Fibroblast of skin of abdomen (primary cell): ENCODE measurements at regions not wholly inside any gene's neighbourhood (a gene's known extent, or its start where the extent isn't known, plus 50 kb on each side); places are given as distances from the start of the nearest gene placed in this dataset.

Experiments used
- DNase-seq: peaks from one replicate; pipeline ENCODE4 v3.0.0-alpha.2; 2013

DNA sequence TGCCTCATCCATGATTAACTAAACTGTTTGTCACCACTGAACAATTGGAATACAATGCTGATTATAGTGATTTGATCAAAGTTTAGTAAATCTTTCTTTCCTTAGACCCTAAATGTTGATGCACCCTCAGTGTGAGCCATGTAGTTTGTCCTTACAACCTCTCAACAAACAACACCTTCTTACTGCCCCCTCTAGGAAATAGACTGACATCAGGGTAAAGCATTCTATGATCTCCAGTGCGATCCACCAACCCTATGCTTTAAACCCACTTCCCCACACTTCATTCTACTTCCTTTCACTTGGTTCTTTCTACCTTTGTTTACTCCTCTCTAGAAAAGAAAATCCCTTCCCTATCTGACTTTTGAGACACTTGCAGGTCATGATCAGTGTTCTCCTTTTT is 1842.5 kb upstream of the PRR20A start:
- DNase-seq, result no peak

DNA sequence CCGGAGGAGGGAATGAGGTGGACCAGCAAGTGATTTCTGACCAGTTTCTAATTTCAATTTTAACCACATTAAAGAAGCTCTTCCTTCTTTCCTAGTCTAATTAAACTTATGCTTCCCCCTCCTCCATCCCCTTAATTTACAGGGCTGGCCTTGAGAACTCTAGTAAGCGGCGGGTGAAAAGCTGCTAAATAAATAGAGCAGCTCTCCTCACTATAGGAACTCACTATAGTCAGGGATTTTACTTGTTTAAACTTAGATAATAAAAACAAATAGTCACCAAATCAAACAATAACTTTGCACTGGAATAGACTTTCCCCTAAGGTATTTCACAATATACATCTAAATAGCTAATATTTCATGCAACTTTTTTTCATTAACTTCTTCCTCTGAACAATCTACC is 1838.2 kb upstream of the PRR20A start:
- no peak for DNase-seq

DNA sequence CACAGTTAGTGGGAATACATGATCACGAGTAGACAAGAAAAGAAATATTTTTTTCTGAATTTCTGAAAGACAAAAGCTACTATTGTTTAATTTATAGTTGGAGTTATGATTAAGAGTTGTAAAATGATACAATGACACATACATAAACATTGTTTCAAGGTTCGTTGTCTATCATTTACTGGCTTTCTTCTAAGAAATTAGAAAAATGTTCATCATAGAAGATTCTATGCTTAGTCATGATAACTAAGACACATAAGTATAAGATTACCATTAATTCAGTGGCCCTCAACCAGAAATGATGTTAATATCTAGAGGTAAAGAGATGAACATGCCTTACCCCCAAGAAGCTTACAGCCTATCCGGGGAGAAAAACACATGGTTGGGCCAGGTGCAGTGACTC is 1832.8 kb upstream of the PRR20A start:
- DNase-seq, result no peak

DNA sequence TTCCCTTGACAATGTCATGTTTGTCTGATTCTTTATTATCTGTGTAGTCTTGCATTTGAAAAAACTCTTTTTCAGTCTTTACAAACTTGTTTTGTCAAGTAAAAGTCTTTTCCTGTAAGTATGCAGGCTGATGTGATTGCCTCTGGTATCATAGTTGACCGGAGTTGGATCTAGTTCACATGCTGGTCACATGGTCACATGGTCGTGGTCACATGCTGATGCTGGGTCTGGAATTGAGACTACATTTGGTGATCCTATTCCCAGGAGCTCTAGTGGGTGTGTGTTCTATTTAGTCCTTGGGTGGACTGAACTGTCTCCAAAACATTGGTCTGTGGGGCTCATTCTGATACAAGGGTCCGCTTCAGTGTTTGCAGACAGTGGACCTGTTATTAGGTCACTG is 1798.8 kb upstream of the PRR20A start:
- no peak for DNase-seq

DNA sequence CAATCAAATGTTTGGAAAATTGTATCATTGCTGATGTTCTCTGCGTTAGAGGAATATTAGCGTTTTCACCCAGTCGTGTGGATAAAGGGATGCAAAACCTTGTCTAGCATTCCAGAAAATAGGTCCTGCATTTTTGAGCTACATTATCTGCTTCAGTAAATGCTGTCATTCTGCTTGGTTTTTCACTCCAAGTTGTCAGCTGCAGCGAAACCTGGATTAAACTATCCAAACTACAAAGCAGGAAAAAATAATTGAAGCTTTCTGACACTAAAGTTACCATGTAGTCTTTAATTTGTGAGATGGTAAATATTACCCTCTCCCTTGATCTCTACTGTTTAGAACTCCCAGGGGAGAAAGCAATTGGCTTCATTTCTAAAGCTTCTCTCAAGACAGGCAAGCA is 1795.5 kb upstream of the PRR20A start:
- no peak for DNase-seq

DNA sequence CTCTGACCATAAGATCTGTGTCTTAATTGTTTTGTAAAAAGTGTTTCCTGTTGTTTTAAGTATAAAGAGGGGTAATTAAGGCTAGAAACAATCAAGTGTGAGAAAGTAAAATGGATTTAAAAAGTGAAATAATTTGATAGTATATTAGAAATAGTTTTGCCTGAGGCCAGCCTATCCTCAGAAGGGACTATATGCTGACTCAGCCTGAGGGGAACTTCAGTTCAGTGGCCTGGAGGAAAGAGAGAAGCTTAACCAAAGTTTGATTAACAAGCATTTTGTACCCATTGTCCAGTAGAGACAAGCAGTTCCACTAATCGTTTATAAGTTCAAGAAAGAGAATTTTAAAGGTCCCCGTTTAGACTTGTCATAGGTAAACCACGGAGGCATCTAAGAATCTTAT is 1793.2 kb upstream of the PRR20A start:
- no peak for DNase-seq

DNA sequence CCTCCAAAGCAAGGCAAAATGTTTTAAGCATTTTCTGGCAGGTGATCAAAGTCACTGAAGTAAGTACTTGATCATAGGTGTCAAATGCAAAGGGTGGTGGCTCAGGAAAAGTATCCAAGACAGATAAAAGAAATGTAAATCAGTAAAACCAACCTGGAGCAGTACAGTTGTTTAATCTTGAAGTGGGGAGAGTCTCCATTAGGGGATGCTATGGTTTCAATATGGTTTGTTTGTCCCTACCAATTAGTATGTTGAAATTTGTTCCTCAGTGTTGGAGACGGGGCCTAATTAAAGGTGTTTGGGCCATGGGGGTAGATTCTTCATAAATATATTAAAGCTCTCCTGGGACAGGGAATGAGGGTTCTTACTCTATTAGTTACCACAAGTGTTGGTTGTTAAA is 1781.7 kb upstream of the PRR20A start:
- DNase-seq, result no peak

DNA sequence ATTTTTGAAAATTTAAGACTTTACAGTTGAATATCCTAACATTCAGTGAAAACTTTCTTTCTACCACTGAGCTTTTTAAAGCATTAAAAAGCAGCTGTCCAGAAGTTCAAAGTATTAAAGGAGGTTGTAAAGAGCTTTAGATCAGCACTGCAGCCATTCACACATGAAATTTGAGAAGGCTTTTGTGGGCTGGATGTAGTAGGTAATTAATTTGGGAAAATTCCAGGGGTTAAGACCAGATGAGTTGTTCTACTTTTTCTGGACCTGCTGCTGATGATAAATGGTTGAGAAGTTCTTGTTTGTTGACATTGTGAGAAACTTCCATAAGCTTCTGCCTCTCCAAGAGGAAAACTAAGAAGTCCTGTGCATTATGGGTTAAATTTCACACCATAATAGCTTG is 1779.6 kb upstream of the PRR20A start:
- DNase-seq, result no peak

DNA sequence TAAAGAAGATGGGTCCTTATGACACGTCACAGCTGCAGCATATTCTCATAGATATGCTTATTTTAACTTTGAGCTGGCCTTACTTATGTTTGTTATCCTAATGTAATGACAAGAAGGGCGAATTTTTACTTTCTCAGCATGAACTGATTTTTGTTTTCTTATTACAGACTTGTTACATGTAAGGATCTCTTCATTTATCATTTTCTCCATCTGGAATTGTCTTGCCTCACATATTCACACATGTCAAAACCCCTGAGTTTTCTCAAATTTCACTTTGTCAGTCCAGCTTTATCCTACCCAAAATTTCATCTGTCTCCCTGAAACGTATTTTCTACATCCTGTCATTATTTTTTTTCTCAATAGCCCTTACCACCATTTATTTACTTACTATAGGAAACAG is 1774.0 kb upstream of the PRR20A start:
- DNase-seq, result no peak

DNA sequence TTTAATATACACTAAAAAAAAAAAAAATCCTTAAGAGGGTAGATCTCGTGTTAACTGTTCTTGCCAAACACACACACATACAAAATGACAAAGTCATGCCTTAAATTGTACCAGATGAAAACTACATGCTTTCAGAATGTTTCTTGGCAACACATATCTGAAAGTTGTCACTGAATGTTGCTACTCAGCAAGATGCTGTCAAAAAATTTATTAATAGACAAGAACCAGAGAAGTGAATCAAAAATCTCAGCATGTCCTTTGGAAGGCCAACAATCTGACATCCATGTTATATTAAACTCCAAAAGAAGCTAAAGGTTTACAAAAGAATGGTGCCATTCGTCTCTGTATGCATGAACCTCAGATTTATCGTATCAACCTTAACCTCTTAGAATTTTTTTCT is 1746.2 kb upstream of the PRR20A start:
- DNase-seq, result no peak

DNA sequence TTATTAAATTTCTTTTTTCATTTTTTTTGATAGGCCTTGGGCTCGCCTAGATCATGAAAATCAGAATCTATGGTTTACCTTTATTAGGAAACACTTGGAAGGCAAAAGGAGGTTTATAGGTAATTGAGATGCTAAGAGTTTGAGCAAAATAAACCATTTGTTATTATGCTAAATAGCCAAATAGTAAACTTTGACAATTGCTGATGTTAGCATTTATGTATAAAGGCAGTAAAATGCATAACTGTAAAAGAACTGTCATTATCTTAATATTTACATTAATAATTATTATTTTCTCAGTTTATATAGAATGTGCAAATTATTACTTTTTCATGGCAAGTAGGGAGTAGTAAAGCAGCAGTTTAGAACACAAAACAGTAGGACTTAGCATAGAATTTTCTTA is 1737.8 kb upstream of the PRR20A start:
- DNase-seq, result no peak

DNA sequence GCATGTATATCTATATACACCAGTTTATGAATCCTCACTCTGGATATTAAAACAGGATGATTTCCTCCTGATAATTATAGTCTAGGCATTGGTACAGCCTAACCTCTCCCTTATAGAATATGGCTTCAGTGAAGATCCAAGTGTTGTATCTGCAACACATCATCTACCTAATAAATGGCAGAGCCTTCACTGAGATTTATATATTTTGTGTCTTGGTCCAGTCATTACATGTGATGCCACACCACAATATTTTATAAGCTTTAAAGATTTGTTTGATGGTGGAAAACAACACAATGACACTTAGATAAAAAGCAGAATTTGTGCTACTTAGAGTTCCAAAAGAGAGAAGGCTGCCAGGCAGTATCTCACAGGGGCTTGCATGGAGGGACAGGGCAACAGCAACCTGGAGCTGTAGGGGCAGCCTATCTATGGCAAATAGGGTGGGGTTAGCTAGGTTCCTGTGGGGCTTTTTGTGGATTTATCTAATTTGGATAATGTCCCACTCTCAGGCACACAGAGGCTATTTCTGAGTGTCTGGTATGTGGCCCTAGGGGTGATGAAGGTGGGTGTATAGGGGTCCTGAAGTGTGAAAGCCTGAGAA is 1736.7 kb upstream of the PRR20A start:
- DNase-seq, result no peak

DNA sequence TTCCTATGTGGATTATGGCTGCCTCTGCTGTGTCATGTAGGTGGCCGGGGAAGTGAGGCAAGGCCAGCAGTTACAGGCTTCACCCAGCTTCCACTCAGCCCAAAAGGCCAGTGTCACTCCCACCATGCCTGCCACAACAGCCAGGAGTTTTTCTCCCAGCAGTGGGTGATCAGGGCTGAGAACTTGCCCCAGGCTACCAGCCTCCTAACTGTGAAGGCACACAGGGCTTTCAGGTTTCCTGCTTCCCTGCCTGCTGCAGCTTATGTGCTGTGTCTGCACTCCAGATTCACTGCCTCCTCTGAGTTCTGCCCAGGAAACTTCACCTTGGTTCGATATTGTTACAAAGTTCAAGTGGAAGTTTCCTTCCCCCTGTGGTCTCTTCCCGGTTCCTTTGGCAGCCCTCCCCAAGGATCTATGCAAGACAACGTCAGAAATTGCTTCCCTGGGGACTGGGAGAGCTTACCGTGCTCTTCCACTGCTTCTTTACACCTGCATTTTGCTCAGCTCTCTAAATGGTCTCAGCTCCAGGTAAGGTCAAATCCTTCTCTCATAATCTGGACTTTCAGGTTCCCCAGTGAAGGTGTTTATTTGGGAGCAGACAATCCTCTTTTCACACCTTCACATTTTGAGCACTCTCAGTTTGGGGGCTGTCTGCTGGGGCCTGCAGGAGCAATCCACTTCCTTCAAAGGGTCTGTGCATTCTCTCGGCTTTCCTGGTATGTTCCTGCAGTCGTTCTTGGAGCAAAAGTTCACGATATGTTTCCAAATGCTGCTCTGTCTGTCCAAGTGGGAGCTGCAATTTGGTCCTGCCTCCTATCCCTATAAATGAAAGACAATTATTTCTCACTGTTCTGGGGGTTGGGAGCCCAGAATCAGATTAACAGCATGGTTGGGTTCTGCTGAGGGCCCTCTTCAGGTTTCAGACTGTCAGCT is 1730.1 kb upstream of the PRR20A start:
- DNase-seq, result no peak

DNA sequence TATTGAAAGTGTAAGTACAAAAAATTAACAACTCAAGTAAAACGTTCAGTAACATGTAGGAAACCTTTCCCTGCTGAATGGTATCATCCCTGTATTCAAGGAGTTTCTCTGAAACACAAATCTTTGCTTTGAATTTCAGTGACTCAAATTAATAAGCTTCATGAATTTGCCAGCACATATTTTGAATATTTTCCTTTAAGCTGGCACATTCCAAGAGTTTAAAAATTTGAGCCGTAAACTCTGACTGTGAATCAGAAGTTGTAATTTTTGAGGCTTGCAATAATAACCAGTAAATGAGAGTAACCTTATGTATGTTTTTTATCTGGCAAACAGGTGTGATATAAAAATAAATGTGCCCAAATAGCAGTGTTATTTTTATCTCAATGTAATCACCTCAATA is 1722.6 kb upstream of the PRR20A start:
- no peak for DNase-seq

DNA sequence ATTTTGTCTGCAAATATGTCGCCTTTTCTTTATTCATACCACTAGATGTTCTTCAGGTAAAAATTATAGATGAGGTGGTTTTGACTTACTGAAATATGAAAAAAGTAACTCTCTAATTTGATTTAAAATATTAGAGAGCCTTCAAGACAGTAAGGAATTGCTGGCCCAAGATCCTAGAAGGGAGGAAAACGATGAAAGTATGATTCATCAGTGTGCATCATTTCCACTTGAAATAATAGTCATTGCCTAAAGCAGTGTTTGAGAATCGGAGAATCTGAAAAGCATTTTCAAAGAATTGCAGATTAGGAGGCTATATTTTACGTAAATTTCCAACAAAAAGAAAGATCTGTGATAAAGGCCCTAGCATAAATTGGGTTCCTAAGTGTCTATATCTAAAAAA is 1707.9 kb upstream of the PRR20A start:
- DNase-seq, result no peak

DNA sequence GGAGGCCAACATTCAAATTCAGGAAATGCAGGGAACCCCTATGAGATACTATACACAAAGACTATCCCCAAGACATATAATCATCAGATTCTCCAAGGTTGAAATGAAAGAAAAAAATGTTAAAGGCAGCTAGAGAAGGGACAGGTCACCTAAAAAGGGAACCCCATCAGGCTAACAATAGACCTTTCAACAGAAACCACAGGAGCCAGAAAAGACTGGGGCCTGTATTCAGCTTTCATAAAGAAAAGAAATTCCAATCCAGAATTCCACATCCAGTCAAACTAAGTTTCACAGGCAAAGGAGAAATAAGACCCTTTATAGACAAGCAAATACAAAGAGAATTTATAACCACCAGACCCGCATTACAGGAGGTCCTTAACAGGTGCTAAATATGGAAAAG is 1703.6 kb upstream of the PRR20A start:
- DNase-seq, result no peak

DNA sequence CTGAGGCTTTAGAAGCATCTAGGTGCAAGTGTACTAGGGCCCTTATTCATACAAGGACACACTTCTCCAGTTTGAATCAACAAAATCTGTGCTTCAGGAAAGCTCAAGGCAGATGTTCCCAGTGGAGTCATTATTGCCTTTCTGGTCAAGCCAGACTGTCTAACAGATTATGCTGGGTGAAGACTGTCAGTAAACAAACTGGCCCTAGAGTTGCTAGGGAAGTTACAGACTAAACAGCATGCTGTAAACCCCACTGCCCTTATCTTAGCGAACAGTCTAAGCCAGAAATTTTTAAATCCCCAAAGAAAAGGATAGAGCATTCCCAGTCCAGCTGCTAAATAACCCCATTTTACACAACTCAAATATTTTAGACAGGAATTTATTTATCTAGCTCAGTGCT is 1701.3 kb upstream of the PRR20A start:
- no peak for DNase-seq

DNA sequence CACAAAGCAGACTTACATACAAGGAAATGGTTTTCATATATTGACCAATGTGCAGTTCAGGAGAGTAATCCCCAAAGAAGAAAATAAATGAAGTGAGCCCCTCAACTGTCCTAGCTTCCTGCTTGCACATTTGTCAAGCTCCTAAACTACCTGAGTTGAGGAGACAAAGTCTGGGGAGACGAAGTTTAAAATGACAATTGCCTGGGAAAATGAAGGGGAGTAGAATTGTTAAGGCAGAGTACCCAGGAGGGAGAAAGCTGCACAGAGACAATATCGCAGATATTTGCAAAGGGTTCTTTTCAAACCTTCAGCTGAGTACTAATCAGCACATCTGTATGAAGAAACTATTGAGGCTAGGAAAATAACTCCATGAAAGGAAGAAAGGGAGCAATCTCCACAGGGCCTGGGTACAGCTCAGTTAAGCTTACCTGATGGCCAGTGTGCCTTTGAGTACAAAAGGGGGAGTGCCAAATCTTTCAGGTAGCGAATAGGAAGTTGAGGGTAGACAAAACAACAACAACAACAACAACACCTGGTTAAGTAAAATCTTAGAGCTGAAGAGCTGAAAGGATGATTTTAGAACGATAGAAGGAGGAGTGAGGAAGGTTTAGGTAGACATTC is 1700.1 kb upstream of the PRR20A start:
- no peak for DNase-seq

DNA sequence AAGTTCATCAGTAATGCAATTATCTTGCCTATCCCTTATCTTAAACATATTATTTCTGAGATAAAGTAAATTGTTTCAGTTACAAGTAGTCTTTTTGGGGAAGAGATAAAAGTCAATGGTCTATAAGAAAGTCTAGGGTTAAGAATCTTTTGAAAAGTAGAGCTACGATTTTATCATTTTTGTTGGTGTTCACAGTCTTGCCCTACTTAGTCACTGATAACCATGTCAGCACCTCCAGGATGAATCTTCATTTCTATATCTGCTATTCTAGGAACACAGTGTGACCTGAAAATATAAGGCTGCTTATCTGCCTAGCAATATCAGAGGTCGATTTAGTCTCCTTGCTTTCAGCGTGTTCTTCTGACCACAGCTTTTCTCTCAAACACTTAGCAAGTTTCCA is 1676.5 kb upstream of the PRR20A start:
- no peak for DNase-seq

DNA sequence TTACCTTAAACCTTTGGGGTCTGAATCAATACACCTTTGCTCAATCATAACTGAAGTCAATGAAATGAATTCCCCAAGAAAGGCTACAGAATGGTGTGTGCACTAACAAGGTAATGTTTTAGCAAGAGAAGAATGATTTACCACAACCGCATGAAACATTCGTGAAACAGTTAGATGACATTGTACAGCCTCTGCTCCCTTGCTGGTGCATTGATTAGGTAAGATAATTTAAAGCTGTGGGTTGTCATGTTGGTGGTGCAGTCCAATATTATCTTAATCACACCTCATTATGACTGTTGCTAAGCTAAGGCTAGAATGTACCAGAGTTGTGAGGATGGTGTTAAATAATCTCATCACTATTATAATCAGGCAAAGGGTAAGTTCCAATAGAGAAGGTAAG is 1673.2 kb upstream of the PRR20A start:
- no peak for DNase-seq

DNA sequence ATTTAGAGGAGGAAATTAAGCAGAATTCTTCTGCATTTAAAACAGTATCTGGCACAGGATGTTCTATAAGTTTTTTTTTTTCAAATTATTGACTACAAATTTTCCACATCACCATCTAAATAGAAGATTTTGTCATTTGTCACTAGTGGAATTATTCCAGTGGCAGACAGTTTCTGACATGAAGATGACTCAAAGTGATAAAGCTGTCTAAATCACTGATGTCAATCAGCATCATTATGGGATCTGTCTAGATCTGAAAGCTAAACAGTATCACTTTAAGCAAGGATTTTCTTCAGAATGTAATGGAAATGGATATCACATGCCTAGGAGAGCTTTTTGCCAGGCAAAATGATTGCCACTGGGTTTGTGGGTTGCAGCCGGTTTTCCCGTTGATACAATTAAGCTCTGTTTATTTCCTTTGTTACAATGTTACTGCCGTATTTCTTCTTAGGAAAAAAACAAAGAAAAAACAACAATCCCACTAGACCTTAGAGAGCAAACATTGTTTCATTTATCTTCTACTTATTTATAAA is 1657.0 kb upstream of the PRR20A start:
- DNase-seq, result no peak

DNA sequence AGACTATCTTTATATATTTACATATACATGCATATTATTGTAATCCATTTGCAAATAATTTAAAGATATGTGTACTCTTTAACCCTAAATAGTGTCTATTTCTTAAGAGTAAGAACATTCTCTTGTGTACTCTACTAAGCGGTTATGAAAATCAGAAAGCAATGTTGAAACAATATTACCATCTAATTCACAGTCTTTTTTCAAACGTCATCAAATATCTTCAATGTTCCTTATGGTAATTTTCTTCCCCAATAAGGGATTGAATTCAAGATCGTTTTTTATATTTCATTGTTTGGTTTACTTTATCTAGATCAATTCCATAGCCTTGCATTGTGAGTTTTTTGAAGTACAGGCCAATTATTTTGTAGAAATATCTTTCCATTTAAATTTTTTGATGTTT is 1647.4 kb upstream of the PRR20A start:
- no peak for DNase-seq

DNA sequence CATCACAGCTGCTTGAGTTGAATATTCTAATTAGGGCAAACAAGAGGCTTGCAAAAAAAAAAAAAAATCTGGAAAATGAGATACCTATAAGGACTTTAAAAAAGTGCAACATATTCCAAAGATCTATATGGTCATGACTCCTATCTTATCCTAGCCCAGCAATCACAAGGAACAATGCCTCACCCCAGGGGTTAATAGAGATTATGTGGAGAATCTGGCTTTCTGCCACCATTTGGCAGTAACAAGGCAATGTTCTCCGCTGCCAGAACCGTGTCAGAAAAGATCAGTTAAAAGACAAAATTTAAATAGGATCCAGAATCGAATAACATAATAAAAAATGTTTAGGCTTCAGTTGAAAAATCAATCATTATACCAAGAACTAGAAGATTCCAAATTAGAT is 1643.2 kb upstream of the PRR20A start:
- DNase-seq, result no peak

DNA sequence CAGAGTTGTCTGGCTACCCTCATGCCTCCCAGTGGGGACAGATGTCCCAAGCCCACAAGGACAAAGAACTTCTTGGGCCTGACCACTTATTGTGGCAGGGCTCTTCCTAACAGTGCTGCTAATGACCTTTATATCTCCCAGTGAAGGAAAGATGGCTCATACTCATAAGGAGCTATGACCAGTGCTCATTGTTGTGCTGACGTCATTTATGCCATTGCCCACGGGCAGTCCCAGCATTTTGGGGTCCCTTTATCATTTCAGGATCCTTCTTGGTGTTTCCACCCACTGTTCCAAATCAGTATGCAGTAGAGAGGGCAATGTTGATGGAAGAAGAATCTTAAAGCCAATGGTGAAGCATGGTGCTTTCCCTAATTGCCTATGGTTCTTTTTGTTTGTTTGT is 1640.0 kb upstream of the PRR20A start:
- no peak for DNase-seq
